Upper lobe of right lung (tissue), 1 donor: ENCODE measurements at regions not wholly inside any gene's neighbourhood (a gene's known extent, or its start where the extent isn't known, plus 50 kb on each side); places are given as distances from the start of the nearest gene placed in this dataset.

Experiments used
- ATAC-seq: fragments of 200-7000 bp; cut with Tn5 transposase; one replicate; pipeline ENCODE4 v1.9.1; 2020; ENCODE audit warnings: mild to moderate bottlenecking, moderate library complexity
- DNase-seq: peaks from one replicate; pipeline ENCODE4 v3.0.0-alpha.2; 2020
- H3K27ac ChIP-seq: fragments of 200-600 bp; one replicate; pipeline ENCODE4 v1.8.0; 2022
- H3K27me3 ChIP-seq: fragments of 200-600 bp; one replicate; pipeline ENCODE4 v1.8.0; 2022; ENCODE audit warnings: mild to moderate bottlenecking
- H3K36me3 ChIP-seq: fragments of 200-600 bp; one replicate; pipeline ENCODE4 v1.8.0; 2022
- H3K4me1 ChIP-seq: fragments of 200-600 bp; one replicate; pipeline ENCODE4 v1.8.0; 2022
- H3K4me3 ChIP-seq: fragments of 200-600 bp; one replicate; pipeline ENCODE4 v1.8.0; 2022; ENCODE audit warnings: mild to moderate bottlenecking
- H3K9me3 ChIP-seq: fragments of 200-600 bp; one replicate; pipeline ENCODE4 v1.8.0; 2022
- intact Hi-C: fragments of 100-400 bp; cut with DNase I; formaldehyde crosslinking; loops from one replicate; pipeline ENCODE4 v1.11.0; 2022
- TF ChIP-seq, protein P1 (sequence below): fragments of 200-600 bp; IDR thresholded peaks from one replicate; pipeline ENCODE4 v1.8.0; 2022; ENCODE audit warnings: antibody characterized with exemption
- donor health status: DM: no; HTN: yes; CAD: no; lungs with severe emphysema.

- H3K36me3 ChIP-seq: no peaks in the 10 kb centered on the region
- H3K4me3 ChIP-seq: no peak overlapping the region
- no peak for ATAC-seq
- intact Hi-C loops: no loop called here
- no peak overlapping the region for H3K27ac ChIP-seq
- no peaks in the 10 kb centered on the region for H3K9me3 ChIP-seq
- TF ChIP-seq, protein P1, sequence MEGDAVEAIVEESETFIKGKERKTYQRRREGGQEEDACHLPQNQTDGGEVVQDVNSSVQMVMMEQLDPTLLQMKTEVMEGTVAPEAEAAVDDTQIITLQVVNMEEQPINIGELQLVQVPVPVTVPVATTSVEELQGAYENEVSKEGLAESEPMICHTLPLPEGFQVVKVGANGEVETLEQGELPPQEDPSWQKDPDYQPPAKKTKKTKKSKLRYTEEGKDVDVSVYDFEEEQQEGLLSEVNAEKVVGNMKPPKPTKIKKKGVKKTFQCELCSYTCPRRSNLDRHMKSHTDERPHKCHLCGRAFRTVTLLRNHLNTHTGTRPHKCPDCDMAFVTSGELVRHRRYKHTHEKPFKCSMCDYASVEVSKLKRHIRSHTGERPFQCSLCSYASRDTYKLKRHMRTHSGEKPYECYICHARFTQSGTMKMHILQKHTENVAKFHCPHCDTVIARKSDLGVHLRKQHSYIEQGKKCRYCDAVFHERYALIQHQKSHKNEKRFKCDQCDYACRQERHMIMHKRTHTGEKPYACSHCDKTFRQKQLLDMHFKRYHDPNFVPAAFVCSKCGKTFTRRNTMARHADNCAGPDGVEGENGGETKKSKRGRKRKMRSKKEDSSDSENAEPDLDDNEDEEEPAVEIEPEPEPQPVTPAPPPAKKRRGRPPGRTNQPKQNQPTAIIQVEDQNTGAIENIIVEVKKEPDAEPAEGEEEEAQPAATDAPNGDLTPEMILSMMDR: no peak
- no peak for DNase-seq
- peaks cover 98% of the 10 kb centered on the region for H3K27me3 ChIP-seq
- peaks cover 17% of the 10 kb centered on the region for H3K4me1 ChIP-seq
Observed at GRCh38 chr15:96412045-96412905, 81.8 kb downstream of the NR2F2 start.

GRCh38 chr15:96412906-96413231 is 82.4 kb downstream of the NR2F2 start:
- TF ChIP-seq, protein P1: no peak
- no peaks in the 10 kb centered on the region for H3K9me3 ChIP-seq
- intact Hi-C loops: no loop called here
- DNase-seq: no peak
- no peak overlapping the region for H3K27ac ChIP-seq
- ATAC-seq: no peak
- no peaks in the 10 kb centered on the region for H3K36me3 ChIP-seq
- H3K27me3 ChIP-seq: peaks cover 98% of the 10 kb centered on the region
- peaks cover 17% of the 10 kb centered on the region for H3K4me1 ChIP-seq
- H3K4me3 ChIP-seq: no peak overlapping the region

DNA sequence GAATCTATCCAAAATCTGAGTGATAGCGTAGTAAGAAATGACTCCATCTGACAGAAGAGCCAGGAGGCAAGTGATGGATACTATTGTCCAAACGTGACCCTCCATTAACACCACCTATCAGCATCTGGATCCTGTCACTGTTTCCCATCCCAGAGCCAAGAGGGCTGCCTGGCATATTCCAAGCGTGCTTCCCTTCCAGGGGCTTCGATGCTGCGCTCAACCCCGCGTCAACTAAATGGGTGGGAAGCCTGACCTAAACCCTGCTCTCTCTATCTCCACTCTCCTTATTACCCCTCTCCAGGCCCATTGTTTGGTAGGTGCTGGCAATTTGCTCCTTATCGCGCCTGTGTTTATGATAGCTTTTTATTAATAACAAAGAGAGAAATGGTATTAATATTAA is 83.2 kb downstream of the NR2F2 start:
- intact Hi-C loops: no loop called here
- no peaks in the 10 kb centered on the region for H3K36me3 ChIP-seq
- H3K27ac ChIP-seq: no peak overlapping the region
- no peak for DNase-seq
- no peak overlapping the region for H3K4me3 ChIP-seq
- no peak for ATAC-seq
- TF ChIP-seq, protein P1: no peak
- no peaks in the 10 kb centered on the region for H3K9me3 ChIP-seq
- peaks cover 98% of the 10 kb centered on the region for H3K27me3 ChIP-seq
- peaks cover 17% of the 10 kb centered on the region for H3K4me1 ChIP-seq

DNA sequence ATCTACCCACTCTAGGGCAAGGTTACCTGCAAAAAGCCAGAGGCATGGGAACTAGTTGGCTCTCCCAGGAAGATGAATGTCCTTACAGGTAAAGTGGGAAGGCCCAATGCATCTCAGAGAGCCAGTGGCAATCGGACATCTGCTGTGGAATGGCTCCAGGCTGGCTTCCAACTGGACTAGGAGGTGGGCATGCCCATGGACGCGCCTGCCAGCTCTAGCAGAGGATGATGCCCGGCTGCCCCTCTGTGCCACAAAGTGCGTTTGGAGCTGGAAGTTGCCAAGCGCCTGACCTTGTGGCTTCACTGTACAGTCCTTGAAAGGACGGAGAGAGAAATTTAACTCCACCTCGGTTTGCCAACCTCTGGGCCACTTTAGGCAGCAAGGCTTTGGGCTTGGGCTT is 84.4 kb downstream of the NR2F2 start:
- Histone ChIP-seq H3K36me3 (no peaks in the 10 kb centered on the region), H3K4me3 (no peak overlapping the region), H3K9me3 (no peaks in the 10 kb centered on the region), H3K27me3 (peaks cover 98% of the 10 kb centered on the region), H3K4me1 (peaks cover 13% of the 10 kb centered on the region), H3K27ac (no peak overlapping the region)
- TF ChIP-seq, protein P1: no peak
- intact Hi-C loops: no loop called here
- ATAC-seq: no peak
- no peak for DNase-seq

GRCh38 chr15:96415513-96416217 is 85.2 kb downstream of the NR2F2 start:
- peaks cover 13% of the 10 kb centered on the region for H3K4me1 ChIP-seq
- peaks cover 98% of the 10 kb centered on the region for H3K27me3 ChIP-seq
- no peak overlapping the region for H3K4me3 ChIP-seq
- TF ChIP-seq, protein P1: no peak
- H3K9me3 ChIP-seq: no peaks in the 10 kb centered on the region
- no peaks in the 10 kb centered on the region for H3K36me3 ChIP-seq
- no peak for ATAC-seq
- no peak overlapping the region for H3K27ac ChIP-seq
- no peak for DNase-seq
- intact Hi-C loops: no loop called here
